WTC11 (cell line): ENCODE measurements at regions not wholly inside any gene's neighbourhood (a gene's known extent, or its start where the extent isn't known, plus 50 kb on each side); places are given as distances from the start of the nearest gene placed in this dataset.

Source experiments
- ATAC-seq: fragments of 200-7000 bp; cut with Tn5 transposase; 2 replicates; pipeline ENCODE4 v1.10.0; 2021; ENCODE audit warnings: mild to moderate bottlenecking, moderate library complexity
- CTCF ChIA-PET: fragments of 300-600 bp; sonication (Branson Sonifier 250); formaldehyde crosslinking; loops from one replicate; lab custom pipeline; 2021; ENCODE audit warnings: antibody characterized with exemption; lab: Charles Lee
- POLR2A ChIA-PET: fragments of 350-600 bp; sonication (Branson Sonifier 250); formaldehyde crosslinking; loops from one replicate; lab custom pipeline; 2021; ENCODE audit warnings: antibody characterized with exemption; lab: Charles Lee
- DNase-seq: peaks from one replicate; pipeline ENCODE4 v3.0.0; 2021; ENCODE audit warnings: low spot score
- H3K27ac Mint-ChIP-seq: 2 replicates; pipeline ENCODE4 v1.8.0; 2021; ENCODE audit warnings: mixed read lengths
- H3K27me3 Mint-ChIP-seq: 2 replicates; pipeline ENCODE4 v1.8.0; 2021; ENCODE audit warnings: low read depth, mild to moderate bottlenecking, moderate library complexity, mixed read lengths
- H3K36me3 Mint-ChIP-seq: 2 replicates; pipeline ENCODE4 v1.8.0; 2021; ENCODE audit warnings: mixed read lengths
- H3K4me1 Mint-ChIP-seq: 2 replicates; pipeline ENCODE4 v1.8.0; 2022; ENCODE audit warnings: mixed read lengths
- H3K4me3 Mint-ChIP-seq: 2 replicates; pipeline ENCODE4 v1.8.0; 2021; ENCODE audit warnings: mild to moderate bottlenecking, moderate library complexity, mixed read lengths
- H3K9me3 Mint-ChIP-seq: 2 replicates; pipeline ENCODE4 v1.8.0; 2021; ENCODE audit warnings: mixed read lengths
- AR ChIP-seq: fragments of 250-450 bp; sonication (Bioruptor Pico); IDR thresholded peaks from 2 replicates; pipeline ENCODE4 v1.9.0; 2021; ENCODE audit warnings: mild to moderate bottlenecking
- ATF6 ChIP-seq: sonication (generic); formaldehyde crosslinking; IDR thresholded peaks from 2 replicates; pipeline ENCODE4 v1.8.1; 2023; ENCODE audit warnings: mild to moderate bottlenecking, missing genetic modification reagents
- CDX4 ChIP-seq: fragments of 250-450 bp; sonication (Bioruptor Pico); IDR thresholded peaks from 2 replicates; pipeline ENCODE4 v1.9.0; 2021; ENCODE audit warnings: moderate library complexity, mild to moderate bottlenecking, inconsistent platforms, borderline replicate concordance
- ELF4 ChIP-seq: sonication (generic); formaldehyde crosslinking; IDR thresholded peaks from 2 replicates; pipeline ENCODE4 v1.8.1; 2022; ENCODE audit warnings: low read depth, mild to moderate bottlenecking, moderate library complexity, missing genetic modification reagents
- GRHL2 ChIP-seq: fragments of 250-450 bp; sonication (Bioruptor Pico); IDR thresholded peaks from 2 replicates; pipeline ENCODE4 v1.8.0; 2022; ENCODE audit warnings: mild to moderate bottlenecking, moderate library complexity; ENCODE audit not compliant: insufficient replicate concordance, severe bottlenecking
- NFYB ChIP-seq: sonication (generic); formaldehyde crosslinking; conservative IDR thresholded peaks from 2 replicates; pipeline ENCODE4 v1.8.0; 2022; ENCODE audit warnings: low read depth, missing genetic modification reagents
- PRDM15 ChIP-seq: sonication (generic); formaldehyde crosslinking; IDR thresholded peaks from 2 replicates; pipeline ENCODE4 v1.8.0; 2022; ENCODE audit warnings: missing genetic modification reagents
- PREB ChIP-seq: sonication (generic); formaldehyde crosslinking; IDR thresholded peaks from 2 replicates; pipeline ENCODE4 v1.8.1; 2022; ENCODE audit warnings: mild to moderate bottlenecking, missing genetic modification reagents, moderate library complexity, borderline replicate concordance
- SOX15 ChIP-seq: fragments of 250-450 bp; sonication (Bioruptor Pico); IDR thresholded peaks from 2 replicates; pipeline ENCODE4 v1.9.0; 2021; ENCODE audit warnings: mild to moderate bottlenecking
- SP1 ChIP-seq: sonication (generic); formaldehyde crosslinking; conservative IDR thresholded peaks from 2 replicates; pipeline ENCODE4 v1.8.1; 2022; ENCODE audit warnings: missing genetic modification reagents
- TCF7 ChIP-seq: sonication (generic); formaldehyde crosslinking; IDR thresholded peaks from 2 replicates; pipeline ENCODE4 v1.8.0; 2022; ENCODE audit warnings: mild to moderate bottlenecking, low read depth, missing genetic modification reagents, moderate library complexity
- TP53 ChIP-seq: sonication (generic); formaldehyde crosslinking; IDR thresholded peaks from 2 replicates; pipeline ENCODE4 v1.8.1; 2023; ENCODE audit warnings: mild to moderate bottlenecking, missing genetic modification reagents
- ZNF219 ChIP-seq: sonication (generic); formaldehyde crosslinking; IDR thresholded peaks from 2 replicates; pipeline ENCODE4 v1.8.0; 2023; ENCODE audit warnings: missing genetic modification reagents, mild to moderate bottlenecking, borderline replicate concordance
- ZNF263 ChIP-seq: sonication (generic); formaldehyde crosslinking; IDR thresholded peaks from 2 replicates; pipeline ENCODE4 v1.8.1; 2022; ENCODE audit warnings: low read depth, mild to moderate bottlenecking, moderate library complexity, missing genetic modification reagents
- ZNF396 ChIP-seq: fragments of 250-450 bp; sonication (Bioruptor Pico); IDR thresholded peaks from 2 replicates; pipeline ENCODE4 v1.8.0; 2021; ENCODE audit warnings: mild to moderate bottlenecking, moderate library complexity, borderline replicate concordance
- ZNF423 ChIP-seq: fragments of 250-450 bp; sonication (Bioruptor Pico); IDR thresholded peaks from 2 replicates; pipeline ENCODE4 v2.1.2; 2022; ENCODE audit warnings: mild to moderate bottlenecking, moderate library complexity
- ZNF532 ChIP-seq: fragments of 250-450 bp; sonication (Bioruptor Pico); IDR thresholded peaks from 2 replicates; pipeline ENCODE4 v1.9.0; 2021; ENCODE audit warnings: mild to moderate bottlenecking, borderline replicate concordance

- TF ChIP-seq SP1 (CRISPR knock-in tag) (no peak), PREB (CRISPR knock-in tag) (no peak), ZNF219 (CRISPR knock-in tag) (no peak), ZNF423 (CRISPR knock-in tag) (no peak), ELF4 (CRISPR knock-in tag) (no peak), GRHL2 (CRISPR knock-in tag) (no peak), TP53 (no peak), AR (CRISPR knock-in tag) (no peak)
Observed at GRCh38 chr5:135745897-135746500, 88.5 kb upstream of the SLC25A48 start (continued).

GRCh38 chr5:135743705-135744411 lies 90.6 kb upstream of the SLC25A48 start:
- Mint-ChIP-seq H3K9me3 (peaks cover 42% of the 10 kb centered on the region), H3K36me3 (peaks cover 30% of the 10 kb centered on the region), H3K4me3 (no peak overlapping the region), H3K27me3 (peaks cover 9% of the 10 kb centered on the region), H3K4me1 (no peaks in the 10 kb centered on the region), H3K27ac (no peak overlapping the region)
- DNase-seq (no peak), ATAC-seq (no peak)
- TF ChIP-seq TCF7 (CRISPR knock-in tag) (no peak), SOX15 (no peak), CDX4 (peak; percentile 67; the same call in 1 of the 2 replicates), NFYB (CRISPR knock-in tag) (no peak)
- CTCF ChIA-PET, result no interaction called here
- POLR2A ChIA-PET, result no interaction called here

- H3K9me3 Mint-ChIP-seq, result peaks cover 42% of the 10 kb centered on the region
- peaks cover 30% of the 10 kb centered on the region for H3K36me3 Mint-ChIP-seq
- ChIA-PET POLR2A (no interaction called here), CTCF (interaction anchor here (1.2 kb wide), 1 partner anchor 14 kb away, joined by 3 read pairs; no protein-coding TSS in a partner anchor)
- no peak for DNase-seq
- no peaks in the 10 kb centered on the region for H3K4me1 Mint-ChIP-seq
- H3K27ac Mint-ChIP-seq, result no peak overlapping the region
- ATAC-seq, result no peak
- no peak overlapping the region for H3K4me3 Mint-ChIP-seq
- peaks cover 9% of the 10 kb centered on the region for H3K27me3 Mint-ChIP-seq
- no peak for TF ChIP-seq ZNF263
- no peak for TF ChIP-seq ATF6
- no peak for TF ChIP-seq PRDM15 (CRISPR knock-in tag)
- no peak for TF ChIP-seq ZNF396 (CRISPR knock-in tag)
- no peak for TF ChIP-seq ZNF532 (CRISPR knock-in tag)
Observed at GRCh38 chr5:135743181-135743580, 91.3 kb upstream of the SLC25A48 start.
